ENCODE measurements at regions not wholly inside any gene's neighbourhood (a gene's known extent, or its start where the extent isn't known, plus 50 kb on each side); places are given as distances from the start of the nearest gene placed in this dataset.
A peak's percentile ranks its signal among the peaks of the same experiment; 100 is the strongest.

DNA sequence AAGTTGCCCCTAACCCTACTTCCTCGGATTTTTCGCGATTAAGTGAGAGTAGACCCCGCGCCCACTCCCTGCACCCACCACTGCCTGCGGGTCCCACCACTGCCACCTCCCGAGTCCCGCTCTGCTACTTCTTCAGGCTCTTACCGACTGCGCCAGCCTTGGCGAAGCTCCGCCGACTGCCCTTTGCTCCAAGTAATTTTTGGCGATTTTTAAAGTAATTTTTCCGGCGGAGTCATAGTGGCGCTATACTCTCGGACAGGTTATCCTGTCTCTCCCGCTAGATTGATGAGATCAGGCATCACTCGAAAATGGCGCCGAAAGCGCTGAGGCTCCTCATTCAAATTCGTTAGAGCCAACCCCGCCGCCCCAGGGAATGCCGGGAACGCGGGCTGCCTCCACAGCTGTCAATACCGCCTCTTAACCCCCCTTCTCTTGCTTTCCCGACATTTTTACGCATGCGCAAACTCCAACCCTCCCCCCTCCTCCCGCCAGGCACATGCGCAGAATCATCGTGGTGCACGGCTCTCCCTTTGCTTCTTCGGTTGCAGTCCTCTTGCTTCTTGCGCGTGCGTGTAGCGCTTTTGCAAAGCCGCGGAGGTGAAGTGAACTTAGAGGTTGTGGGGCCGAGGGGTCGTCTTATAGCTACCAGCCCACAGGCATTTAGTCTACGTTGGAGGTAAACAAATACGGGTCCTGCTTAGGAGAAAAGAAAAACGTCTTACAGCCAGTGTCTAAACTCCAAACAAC lies 66.6 kb downstream of the KCNRG start:
- 0% methylated on average over 49 of the region's 49 CpGs for WGBS, 2 donors
- TF ChIP-seq, protein P1, sequence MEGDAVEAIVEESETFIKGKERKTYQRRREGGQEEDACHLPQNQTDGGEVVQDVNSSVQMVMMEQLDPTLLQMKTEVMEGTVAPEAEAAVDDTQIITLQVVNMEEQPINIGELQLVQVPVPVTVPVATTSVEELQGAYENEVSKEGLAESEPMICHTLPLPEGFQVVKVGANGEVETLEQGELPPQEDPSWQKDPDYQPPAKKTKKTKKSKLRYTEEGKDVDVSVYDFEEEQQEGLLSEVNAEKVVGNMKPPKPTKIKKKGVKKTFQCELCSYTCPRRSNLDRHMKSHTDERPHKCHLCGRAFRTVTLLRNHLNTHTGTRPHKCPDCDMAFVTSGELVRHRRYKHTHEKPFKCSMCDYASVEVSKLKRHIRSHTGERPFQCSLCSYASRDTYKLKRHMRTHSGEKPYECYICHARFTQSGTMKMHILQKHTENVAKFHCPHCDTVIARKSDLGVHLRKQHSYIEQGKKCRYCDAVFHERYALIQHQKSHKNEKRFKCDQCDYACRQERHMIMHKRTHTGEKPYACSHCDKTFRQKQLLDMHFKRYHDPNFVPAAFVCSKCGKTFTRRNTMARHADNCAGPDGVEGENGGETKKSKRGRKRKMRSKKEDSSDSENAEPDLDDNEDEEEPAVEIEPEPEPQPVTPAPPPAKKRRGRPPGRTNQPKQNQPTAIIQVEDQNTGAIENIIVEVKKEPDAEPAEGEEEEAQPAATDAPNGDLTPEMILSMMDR (IDR thresholded peaks at IDR 0.05): no peak
- no peak for TF ChIP-seq POLR2A (IDR thresholded peaks at IDR 0.05)
- peak overlapping the region; percentile 72 for H3K4me3 ChIP-seq (ENCODE audit: low read depth, poor library complexity, severe bottlenecking)
- peak; percentile 98 to 99 for DNase-seq (ENCODE audit: low spot score in 2 of 2)
- intact Hi-C loops (cut with DNase I; ENCODE audit: low total_unique reads): loop anchor here (5.0 kb wide), 1 partner anchor 45 kb away; no protein-coding TSS in a partner anchor

DNA sequence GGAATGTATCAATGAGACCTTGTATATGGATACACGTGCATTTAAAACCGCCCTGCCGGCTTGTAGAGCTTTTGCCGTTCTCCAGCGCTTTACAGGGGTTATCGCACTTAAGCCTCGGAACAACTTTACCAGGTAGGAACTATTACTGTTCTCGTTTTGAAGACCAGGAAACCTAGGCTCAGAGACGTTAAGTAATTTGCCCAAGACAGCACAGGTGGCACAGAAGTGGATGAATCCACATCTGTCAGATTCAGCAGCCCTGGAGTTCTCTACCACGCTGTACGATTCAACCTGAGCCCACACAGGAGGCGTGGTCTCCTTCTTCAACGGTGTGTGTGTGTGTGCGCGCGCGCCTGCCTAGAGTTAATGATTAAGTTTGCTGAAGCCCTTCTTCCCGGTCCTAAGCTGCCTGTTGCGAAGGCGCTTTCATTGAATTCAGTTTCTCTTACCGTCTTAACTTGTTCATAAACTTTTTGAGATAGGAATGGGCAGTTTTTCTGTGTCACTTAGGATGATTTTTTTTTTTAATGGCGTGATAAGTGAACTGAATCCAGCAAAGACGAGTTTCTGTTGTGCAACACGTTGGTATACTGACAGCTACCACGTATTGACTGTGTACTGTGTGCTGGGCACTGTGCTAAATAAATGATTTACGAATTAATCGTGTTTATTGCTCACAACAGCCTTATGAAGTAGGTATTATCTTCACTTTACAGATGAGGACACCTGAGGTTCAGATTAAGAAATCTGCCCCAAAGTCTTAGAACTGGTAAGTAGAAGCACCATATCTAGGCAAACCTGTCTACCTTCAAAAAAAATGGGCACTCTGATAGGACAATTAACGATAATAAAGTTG lies 67.4 kb downstream of the KCNRG start:
- peak overlapping the region; percentile 35 for H3K4me3 ChIP-seq (ENCODE audit: low read depth, poor library complexity, severe bottlenecking)
- 3 to 5% methylated on average over 28 of the region's 28 CpGs for WGBS, 2 donors
- DNase-seq (ENCODE audit: low spot score in 2 of 2): peak in 1 of 2 donors; percentile 56
- no peak for TF ChIP-seq POLR2A (IDR thresholded peaks at IDR 0.05)
- TF ChIP-seq, protein P1 (IDR thresholded peaks at IDR 0.05): no peak
- intact Hi-C loops (cut with DNase I; ENCODE audit: low total_unique reads): loop anchor here (5.0 kb wide), 1 partner anchor 45 kb away; no protein-coding TSS in a partner anchor

DNA sequence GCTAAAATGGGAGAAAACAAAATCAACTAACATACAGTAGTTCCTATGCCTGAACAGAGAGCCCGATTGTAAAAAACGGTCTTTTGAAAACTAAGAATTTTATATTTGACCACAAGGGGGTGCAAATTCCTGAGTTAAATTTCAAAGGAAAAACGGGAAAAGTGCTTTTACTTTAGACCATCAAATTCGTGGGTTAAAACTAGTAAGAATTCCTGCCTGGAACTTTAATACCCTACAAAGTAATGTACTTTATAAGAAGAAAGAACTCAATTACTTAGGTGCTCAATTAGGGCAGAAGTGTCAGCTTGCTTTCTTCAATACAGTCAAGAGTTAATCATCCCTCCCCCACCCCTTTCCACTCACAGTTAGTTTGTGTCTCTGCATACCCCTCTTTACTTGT lies 69.8 kb downstream of the KCNRG start:
- no peak for DNase-seq (ENCODE audit: low spot score in 2 of 2)
- WGBS, 2 donors: 0 to 1% methylated on average over 4 of the region's 4 CpGs
- no peak overlapping the region for H3K4me3 ChIP-seq (ENCODE audit: low read depth, poor library complexity, severe bottlenecking)
- intact Hi-C loops (cut with DNase I; ENCODE audit: low total_unique reads): loop anchor here (5.0 kb wide), 1 partner anchor 717 kb away; no protein-coding TSS in a partner anchor
- TF ChIP-seq, protein P1 (IDR thresholded peaks at IDR 0.05): no peak
- no peak for TF ChIP-seq POLR2A (IDR thresholded peaks at IDR 0.05)

DNA sequence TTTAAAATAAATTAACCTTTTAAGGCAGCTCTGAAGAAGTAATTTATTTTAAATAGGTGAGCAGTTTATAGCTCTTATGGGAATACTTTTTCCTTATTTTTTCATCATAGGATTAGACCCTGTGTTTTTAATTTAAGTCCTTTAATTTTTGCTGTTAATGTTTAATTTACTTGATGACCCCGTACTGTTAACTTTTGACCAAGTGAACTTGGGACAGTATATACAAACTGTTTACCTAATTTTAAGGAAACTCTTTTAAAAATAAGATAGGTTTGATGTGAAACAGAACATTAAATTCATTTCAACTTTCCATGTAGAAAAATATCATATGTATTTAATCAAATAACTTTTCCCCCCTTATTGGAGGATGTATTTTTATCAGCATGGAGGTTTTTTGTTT lies 74.4 kb downstream of the KCNRG start:
- DNase-seq (ENCODE audit: low spot score in 2 of 2): no peak
- no peak for TF ChIP-seq POLR2A (IDR thresholded peaks at IDR 0.05)
- TF ChIP-seq, protein P1 (IDR thresholded peaks at IDR 0.05): no peak
- no peak overlapping the region for H3K4me3 ChIP-seq (ENCODE audit: low read depth, poor library complexity, severe bottlenecking)
- intact Hi-C loops (cut with DNase I; ENCODE audit: low total_unique reads): loop anchor here (5.0 kb wide), 1 partner anchor 713 kb away; no protein-coding TSS in a partner anchor
- WGBS, 2 donors: 95 to 96% methylated on average over 1 of the region's 1 CpG

DNA sequence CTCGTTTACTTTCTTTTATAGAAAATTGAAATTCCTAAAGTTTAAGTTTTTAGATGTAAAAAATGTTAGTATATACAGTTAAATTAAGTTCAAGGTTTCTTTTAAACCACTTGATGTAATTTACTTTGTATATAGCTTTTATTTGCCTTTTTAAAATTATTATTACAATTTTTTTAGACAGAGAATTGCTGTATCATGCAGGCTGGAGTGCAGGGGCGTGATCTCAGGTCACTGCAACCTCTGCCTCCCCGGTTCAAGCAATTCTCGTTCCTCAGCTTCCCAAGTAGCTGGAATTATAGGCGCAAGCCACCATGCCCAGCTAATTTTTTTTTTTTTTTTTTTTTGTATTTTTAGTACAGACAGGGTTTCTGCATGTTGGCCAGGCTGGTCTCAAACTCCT lies 75.0 kb downstream of the KCNRG start:
- DNase-seq (ENCODE audit: low spot score in 2 of 2): no peak
- 89 to 95% methylated on average over 5 of the region's 5 CpGs for WGBS, 2 donors
- TF ChIP-seq, protein P1 (IDR thresholded peaks at IDR 0.05): no peak
- no peak for TF ChIP-seq POLR2A (IDR thresholded peaks at IDR 0.05)

More for the DNA sequence above, 75.0 kb downstream of the KCNRG start:
- intact Hi-C loops (cut with DNase I; ENCODE audit: low total_unique reads): no loop called here
- no peak overlapping the region for H3K4me3 ChIP-seq (ENCODE audit: low read depth, poor library complexity, severe bottlenecking)

Data from lower leg skin (tissue), 4 donors.